ENCODE measurements at regions not wholly inside any gene's neighbourhood (a gene's known extent, or its start where the extent isn't known, plus 50 kb on each side); places are given as distances from the start of the nearest gene placed in this dataset.
"Not testable (repeated sequence)": the region's sequence is repeated elsewhere in the genome, so short reads cannot be mapped to it uniquely, and the experiment has no call there.

- TF ChIP-seq CTCF (conservative IDR thresholded peaks at IDR 0.05 in 1 of 2, IDR thresholded peaks at IDR 0.05 in 1 of 2; ENCODE audit: extremely low read depth in 1 of 2, insufficient read depth in 1 of 2, low read depth in 1 of 2, low read length in 2 of 2); EZH2 (IDR thresholded peaks at IDR 0.05; ENCODE audit: borderline replicate concordance, low read length): not testable (repeated sequence)
Observed at GRCh38 chr15:58363118-58363517, 68.7 kb upstream of the LIPC start.

Data from mammary epithelial cell (primary cell).